ENCODE measurements at regions not wholly inside any gene's neighbourhood (a gene's known extent, or its start where the extent isn't known, plus 50 kb on each side); places are given as distances from the start of the nearest gene placed in this dataset.

DNA sequence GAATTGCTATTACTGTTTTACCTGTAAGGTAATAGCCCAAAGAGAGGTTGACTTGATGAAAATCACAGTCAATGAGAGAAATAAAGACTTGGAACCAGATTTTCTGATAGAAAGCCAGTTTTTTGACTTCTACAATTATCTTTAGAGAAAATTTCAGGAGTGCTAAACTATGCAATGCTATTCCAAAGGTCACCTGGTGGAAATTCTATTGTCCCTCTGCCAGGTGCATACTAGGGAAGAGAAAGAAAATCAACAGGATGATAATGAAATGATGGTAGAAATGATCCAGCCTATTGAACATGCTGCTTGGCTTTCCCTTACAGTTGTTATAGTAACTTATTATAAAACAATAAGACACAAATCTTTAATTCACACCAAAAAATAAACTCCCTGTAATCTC lies 85.0 kb downstream of the FASTKD2 start:
- H3K36me3 ChIP-seq (ENCODE audit: control insufficient read depth in 1 of 2, insufficient read depth in 2 of 2, low read length in 2 of 2) = no peaks in the 10 kb centered on the region
- no peak overlapping the region for H3K4me2 ChIP-seq (ENCODE audit: low read length)
- CTCF ChIA-PET = no interaction called here
- no peaks in the 10 kb centered on the region for H3K9me2 ChIP-seq (ENCODE audit: insufficient read depth)
- H3K4me3 ChIP-seq (replicated peaks in 1 of 2; ENCODE audit: low read depth in 1 of 2, low read length in 2 of 2) = no peak overlapping the region
- POLR2A ChIA-PET = no interaction called here
- H3K79me2 ChIP-seq (ENCODE audit: insufficient read depth, low read length) = no peaks in the 10 kb centered on the region
- ATAC-seq (no peak), DNase-seq (ENCODE audit: low read depth, low spot score) (no peak)
- no peaks in the 10 kb centered on the region for H3K27me3 ChIP-seq (ENCODE audit: insufficient read depth, low read length)
- H3K4me1 ChIP-seq (ENCODE audit: control insufficient read depth in 1 of 2, insufficient read depth in 2 of 2, low read length in 2 of 2) = no peaks in the 10 kb centered on the region
- H3K27ac ChIP-seq (ENCODE audit: low read depth, low read length) = no peak overlapping the region
- intact Hi-C loops (cut with micrococcal nuclease) = no loop called here
- TF ChIP-seq EZH2phosphoT487 (IDR thresholded peaks at IDR 0.05; ENCODE audit: borderline replicate concordance) = no peak
- no peak for TF ChIP-seq SIN3A (IDR thresholded peaks at IDR 0.05; ENCODE audit: low read depth)
- no peak for TF ChIP-seq ELF1 (IDR thresholded peaks at IDR 0.05; ENCODE audit: borderline replicate concordance, low read depth)
- no peak for TF ChIP-seq POLR2A (IDR thresholded peaks at IDR 0.05; ENCODE audit: borderline replicate concordance, extremely low read depth, insufficient read depth, insufficient read length)
- no peak for TF ChIP-seq REST (IDR thresholded peaks at IDR 0.05; ENCODE audit: low read depth)
- TF ChIP-seq, protein P1, sequence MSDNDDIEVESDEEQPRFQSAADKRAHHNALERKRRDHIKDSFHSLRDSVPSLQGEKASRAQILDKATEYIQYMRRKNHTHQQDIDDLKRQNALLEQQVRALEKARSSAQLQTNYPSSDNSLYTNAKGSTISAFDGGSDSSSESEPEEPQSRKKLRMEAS (IDR thresholded peaks at IDR 0.05) = no peak
- no peak for TF ChIP-seq YY1 (IDR thresholded peaks at IDR 0.05; ENCODE audit: extremely low read depth, insufficient replicate concordance, low read depth, low read length)
- TF ChIP-seq, protein P2, sequence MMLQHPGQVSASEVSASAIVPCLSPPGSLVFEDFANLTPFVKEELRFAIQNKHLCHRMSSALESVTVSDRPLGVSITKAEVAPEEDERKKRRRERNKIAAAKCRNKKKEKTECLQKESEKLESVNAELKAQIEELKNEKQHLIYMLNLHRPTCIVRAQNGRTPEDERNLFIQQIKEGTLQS (IDR thresholded peaks at IDR 0.05) = no peak
- no peak for TF ChIP-seq FOSL1 (IDR thresholded peaks at IDR 0.05; ENCODE audit: low read depth)
- no peak for TF ChIP-seq CTCF (IDR thresholded peaks at IDR 0.05 in 2 of 3, conservative IDR thresholded peaks at IDR 0.05 in 1 of 3; ENCODE audit: borderline replicate concordance in 1 of 3, insufficient read depth in 1 of 3, low read depth in 2 of 3, low read length in 2 of 3)
- TF ChIP-seq EGR1 (IDR thresholded peaks at IDR 0.05; ENCODE audit: low read depth) = no peak
- TF ChIP-seq RAD21 (IDR thresholded peaks at IDR 0.05; ENCODE audit: low read depth) = no peak
- RAD21 ChIA-PET (ENCODE audit: low non-redundant PET in 1 of 2, low total read pairs in 2 of 2, uncharacterized antibody in 2 of 2, unreplicated experiment in 2 of 2) = no interaction called here
- H3K9me3 ChIP-seq (ENCODE audit: control insufficient read depth in 1 of 2, insufficient read depth in 1 of 2, low read depth in 1 of 2, low read length in 2 of 2) = no peaks in the 10 kb centered on the region
- H3K9ac ChIP-seq (ENCODE audit: low read length) = no peak overlapping the region
- no peak overlapping the region for H2AFZ ChIP-seq (ENCODE audit: low read depth, low read length, poor library complexity, severe bottlenecking)
- no TSS peak for BruUV-seq (replicated peaks)
- no peaks in the 10 kb centered on the region for H4K20me1 ChIP-seq (ENCODE audit: insufficient read depth)

Measured in HCT116 (cell line).